ENCODE measurements at regions not wholly inside any gene's neighbourhood (a gene's known extent, or its start where the extent isn't known, plus 50 kb on each side); places are given as distances from the start of the nearest gene placed in this dataset.

DNA sequence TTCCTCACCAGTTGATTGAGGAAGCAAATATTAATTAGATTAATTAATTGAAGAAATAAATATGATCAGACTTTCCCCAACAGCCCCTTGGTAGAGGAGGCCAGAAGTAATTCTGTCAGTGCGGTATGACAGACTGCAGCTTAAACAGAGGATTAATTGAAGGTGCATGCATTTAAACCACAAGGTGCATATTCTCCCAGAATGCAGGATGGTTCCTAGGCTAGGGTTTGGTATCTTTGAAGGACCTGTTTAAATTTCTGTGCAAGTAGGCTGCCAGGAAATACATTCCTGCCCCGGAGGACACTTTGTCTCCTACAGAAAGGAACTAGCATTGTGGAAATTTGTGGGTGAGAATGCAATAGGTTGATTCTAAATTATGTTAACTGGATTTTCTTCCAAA is 50.5 kb upstream of the PALM2AKAP2 start:
- peak in 1 of 2 experiments; percentile 35 for DNase-seq (ENCODE audit: low read depth in 1 of 2, low spot score in 1 of 2)
- in situ Hi-C loops (cut with HindIII; ENCODE audit: low pct_unique_long_range_greater_than_20kb, low sequenced_read_pairs), result no loop called here
- TF ChIP-seq JUND (IDR thresholded peaks at IDR 0.05; ENCODE audit: low read depth), result no peak
